CD4-positive, alpha-beta T cell (primary cell): ENCODE measurements at regions not wholly inside any gene's neighbourhood (a gene's known extent, or its start where the extent isn't known, plus 50 kb on each side); places are given as distances from the start of the nearest gene placed in this dataset.

Source experiments
- ATAC-seq: fragments of 200-7000 bp; cut with Tn5 transposase; one replicate; pipeline ENCODE4 v1.10.0; 2022; ENCODE audit warnings: mild to moderate bottlenecking; ENCODE audit not compliant: poor library complexity
- CTCF ChIA-PET: fragments of 350-600 bp; sonication (Branson Sonifier 250); formaldehyde crosslinking; loops from one replicate; lab custom pipeline; 2021; ENCODE audit warnings: antibody characterized with exemption, inconsistent platforms; lab: Charles Lee
- POLR2A ChIA-PET: fragments of 350-600 bp; sonication (Branson Sonifier 250); formaldehyde crosslinking; loops from one replicate; lab custom pipeline; 2021; ENCODE audit warnings: antibody characterized with exemption, inconsistent platforms; lab: Charles Lee
- DNase-seq, 14 experiments: peaks; one replicate each; pipeline ENCODE4 v3.0.0-alpha.2; 2013 to 2020; ENCODE audit warnings: mixed read lengths in 2 of 14
- H3K27ac ChIP-seq, 2 donors: one replicate each; pipeline versions ENCODE4 v1.5.1 to v1.7.0; 2013; ENCODE audit warnings: low read length in 2 of 2, low read depth in 1 of 2, mild to moderate bottlenecking in 1 of 2
- H3K27me3 ChIP-seq, 2 experiments: 1 replicate in 1 of 2; 2 replicates in 1 of 2; pipeline versions ENCODE4 v1.6.1 to v1.7.0; 2013; ENCODE audit warnings: low read length in 2 of 2, control low read depth in 1 of 2, mild to moderate bottlenecking in 1 of 2, moderate library complexity in 1 of 2; ENCODE audit not compliant: insufficient read depth in 2 of 2, control insufficient read depth in 1 of 2
- H3K36me3 ChIP-seq: one replicate; pipeline ENCODE4 v1.6.1; 2013; ENCODE audit warnings: low read length, control low read depth; ENCODE audit not compliant: insufficient read depth
- H3K4me1 ChIP-seq: one replicate; pipeline ENCODE4 v1.6.1; 2013; ENCODE audit warnings: low read length, control low read depth; ENCODE audit not compliant: insufficient read depth
- H3K4me3 ChIP-seq: one replicate; pipeline ENCODE4 v1.5.1; 2013; ENCODE audit warnings: mild to moderate bottlenecking, low read length, moderate library complexity
- H3K9me3 ChIP-seq, 2 experiments: 1 replicate in 1 of 2; 2 replicates in 1 of 2; pipeline versions ENCODE4 v1.6.1 to v1.7.0; 2013; ENCODE audit warnings: low read length in 2 of 2, mild to moderate bottlenecking in 2 of 2, control low read depth in 1 of 2, moderate library complexity in 1 of 2; ENCODE audit not compliant: control insufficient read depth in 1 of 2, insufficient read depth in 1 of 2
- H3K27ac Mint-ChIP-seq: one replicate; pipeline ENCODE4 v1.8.0; 2020; ENCODE audit warnings: mixed read lengths
- H3K27me3 Mint-ChIP-seq: one replicate; pipeline ENCODE4 v1.8.0; 2021; ENCODE audit warnings: mixed read lengths
- H3K36me3 Mint-ChIP-seq: one replicate; pipeline ENCODE4 v1.8.0; 2021; ENCODE audit warnings: low read depth, mixed read lengths
- H3K4me1 Mint-ChIP-seq: one replicate; pipeline ENCODE4 v1.8.0; 2021; ENCODE audit warnings: low read depth, mixed read lengths
- H3K4me3 Mint-ChIP-seq: one replicate; pipeline ENCODE4 v1.8.0; 2020; ENCODE audit warnings: mild to moderate bottlenecking, mixed read lengths
- H3K9me3 Mint-ChIP-seq: one replicate; pipeline ENCODE4 v1.8.0; 2020; ENCODE audit warnings: mixed read lengths
- CTCF ChIP-seq: fragments of 200-600 bp; IDR thresholded peaks from one replicate; pipeline ENCODE4 v1.8.0; 2022; ENCODE audit warnings: antibody characterized with exemption, mild to moderate bottlenecking
- intact Hi-C, 2 experiments: fragments of 100-400 bp; cut with DNase I in 1 of 2; cut with micrococcal nuclease in 1 of 2; formaldehyde crosslinking; loops; one replicate each; pipeline versions ENCODE4 v1.15.1 to v1.9.0; 2023 to 2025; cut with DNase I, micrococcal nuclease

GRCh38 chr22:27621486-27622070 is 180.0 kb downstream of the MN1 start:
- H3K36me3 ChIP-seq: no peaks in the 10 kb centered on the region
- no peak for TF ChIP-seq CTCF
- H3K9me3 ChIP-seq: no peaks in the 10 kb centered on the region
- H3K27ac Mint-ChIP-seq: no peak overlapping the region
- H3K36me3 Mint-ChIP-seq: no peaks in the 10 kb centered on the region
- H3K9me3 Mint-ChIP-seq: no peaks in the 10 kb centered on the region
- no peaks in the 10 kb centered on the region for H3K27me3 ChIP-seq
- ChIA-PET CTCF (no interaction called here), POLR2A (no interaction called here)
- DNase-seq (no peak), ATAC-seq (no peak)
- H3K27me3 Mint-ChIP-seq: no peaks in the 10 kb centered on the region
- H3K4me3 ChIP-seq: no peak overlapping the region
- no peak overlapping the region for H3K27ac ChIP-seq
- intact Hi-C loops: no loop called here
- no peaks in the 10 kb centered on the region for H3K4me1 Mint-ChIP-seq
- H3K4me3 Mint-ChIP-seq: no peak overlapping the region
- H3K4me1 ChIP-seq: no peaks in the 10 kb centered on the region

GRCh38 chr22:27624042-27624441 is 177.5 kb downstream of the MN1 start:
- Mint-ChIP-seq H3K27ac (no peak overlapping the region), H3K4me3 (no peak overlapping the region), H3K9me3 (no peaks in the 10 kb centered on the region), H3K27me3 (no peaks in the 10 kb centered on the region), H3K36me3 (no peaks in the 10 kb centered on the region), H3K4me1 (no peaks in the 10 kb centered on the region)
- TF ChIP-seq CTCF: no peak
- ChIA-PET POLR2A (no interaction called here), CTCF (no interaction called here)
- Histone ChIP-seq H3K4me3 (no peak overlapping the region), H3K27me3 (no peaks in the 10 kb centered on the region), H3K9me3 (no peaks in the 10 kb centered on the region), H3K36me3 (no peaks in the 10 kb centered on the region), H3K27ac (no peak overlapping the region), H3K4me1 (no peaks in the 10 kb centered on the region)
- DNase-seq (no peak), ATAC-seq (no peak)
- intact Hi-C loops: no loop called here

- DNase-seq (no peak), ATAC-seq (no peak)
- intact Hi-C loops: no loop called here
- Mint-ChIP-seq H3K36me3 (no peaks in the 10 kb centered on the region), H3K4me3 (no peak overlapping the region), H3K27ac (no peak overlapping the region), H3K9me3 (no peaks in the 10 kb centered on the region), H3K27me3 (no peaks in the 10 kb centered on the region), H3K4me1 (no peaks in the 10 kb centered on the region)
- no peaks in the 10 kb centered on the region for H3K36me3 ChIP-seq
- CTCF ChIA-PET: no interaction called here
- no peaks in the 10 kb centered on the region for H3K4me1 ChIP-seq
- no peaks in the 10 kb centered on the region for H3K9me3 ChIP-seq
- POLR2A ChIA-PET: no interaction called here
- no peak for TF ChIP-seq CTCF
- H3K27ac ChIP-seq: no peak overlapping the region
- H3K27me3 ChIP-seq: no peaks in the 10 kb centered on the region
- no peak overlapping the region for H3K4me3 ChIP-seq
Observed at GRCh38 chr22:27624705-27625104, 176.9 kb downstream of the MN1 start.
